Astrocyte (in vitro differentiated cells and primary cell): ENCODE measurements at regions not wholly inside any gene's neighbourhood (a gene's known extent, or its start where the extent isn't known, plus 50 kb on each side); places are given as distances from the start of the nearest gene placed in this dataset.
"Not testable (repeated sequence)": the region's sequence is repeated elsewhere in the genome, so short reads cannot be mapped to it uniquely, and the experiment has no call there.

ENCODE experiments used
- DNase-seq: peaks from one replicate; pipeline ENCODE4 v3.0.0-alpha.2; 2010; ENCODE audit warnings: low read depth
- FAIRE-seq: peaks from 2 replicates; lab custom pipeline; 2011; peaks lifted over from hg19 to GRCh38; lab: Jason Lieb, UNC
- H2AFZ ChIP-seq: 2 replicates; pipeline ENCODE4 v1.6.0; 2012; ENCODE audit warnings: low read depth, low read length, inconsistent platforms
- H3K27ac ChIP-seq: 2 replicates; pipeline ENCODE4 v1.5.1; 2011; ENCODE audit warnings: low read depth, low read length, inconsistent platforms
- H3K27me3 ChIP-seq: 2 replicates; pipeline ENCODE4 v1.6.0; 2011; ENCODE audit warnings: low read length, inconsistent platforms; ENCODE audit not compliant: insufficient read depth
- H3K36me3 ChIP-seq: 2 replicates; pipeline ENCODE4 v1.5.1; 2011; ENCODE audit warnings: low read length, inconsistent platforms; ENCODE audit not compliant: insufficient read depth
- H3K4me1 ChIP-seq: 2 replicates; pipeline ENCODE4 v1.5.1; 2011; ENCODE audit warnings: low read length, inconsistent platforms; ENCODE audit not compliant: insufficient read depth
- H3K4me2 ChIP-seq: 2 replicates; pipeline ENCODE4 v1.6.0; 2012; ENCODE audit warnings: low read length, inconsistent platforms
- H3K4me3 ChIP-seq: 2 replicates; pipeline ENCODE4 v1.5.1; 2011; ENCODE audit warnings: low read depth, mild to moderate bottlenecking, low read length, inconsistent platforms; ENCODE audit not compliant: insufficient read depth
- H3K79me2 ChIP-seq: 2 replicates; pipeline ENCODE4 v1.6.0; 2012; ENCODE audit warnings: mild to moderate bottlenecking, low read length, inconsistent platforms; ENCODE audit not compliant: insufficient read depth
- H3K9ac ChIP-seq: 2 replicates; pipeline ENCODE4 v1.6.0; 2012; ENCODE audit warnings: mild to moderate bottlenecking, low read length, inconsistent platforms
- H3K9me3 ChIP-seq: 2 replicates; pipeline ENCODE4 v1.5.1; 2012; ENCODE audit warnings: low read depth, mild to moderate bottlenecking, low read length, inconsistent platforms; ENCODE audit not compliant: insufficient read depth
- H4K20me1 ChIP-seq: 2 replicates; pipeline ENCODE4 v1.6.0; 2012; ENCODE audit warnings: low read length, inconsistent platforms; ENCODE audit not compliant: insufficient read depth
- H3K27ac Mint-ChIP-seq: one replicate; pipeline ENCODE4 v1.8.0; 2021; ENCODE audit warnings: mild to moderate bottlenecking, mixed read lengths; ENCODE audit not compliant: unreplicated experiment
- H3K27me3 Mint-ChIP-seq: one replicate; pipeline ENCODE4 v1.8.0; 2021; ENCODE audit warnings: low read depth, mixed read lengths; ENCODE audit not compliant: unreplicated experiment
- H3K36me3 Mint-ChIP-seq: one replicate; pipeline ENCODE4 v1.8.0; 2021; ENCODE audit warnings: low read depth, mixed read lengths; ENCODE audit not compliant: unreplicated experiment
- H3K4me1 Mint-ChIP-seq: one replicate; pipeline ENCODE4 v1.8.0; 2021; ENCODE audit warnings: low read depth, mixed read lengths; ENCODE audit not compliant: unreplicated experiment
- H3K4me3 Mint-ChIP-seq: one replicate; pipeline ENCODE4 v1.8.0; 2021; ENCODE audit warnings: mild to moderate bottlenecking, moderate library complexity, mixed read lengths; ENCODE audit not compliant: unreplicated experiment
- H3K9me3 Mint-ChIP-seq: one replicate; pipeline ENCODE4 v1.8.0; 2021; ENCODE audit warnings: mild to moderate bottlenecking, mixed read lengths; ENCODE audit not compliant: unreplicated experiment
- EZH2 ChIP-seq: IDR thresholded peaks from 2 replicates; pipeline ENCODE4 v1.6.1; 2012; ENCODE audit warnings: mild to moderate bottlenecking, low read length, inconsistent platforms; ENCODE audit not compliant: insufficient read depth
- TF ChIP-seq, protein P1 (sequence below): IDR thresholded peaks from 2 replicates; pipeline ENCODE4 v1.5.1; 2011; ENCODE audit warnings: low read depth, mild to moderate bottlenecking, inconsistent platforms, low read length, moderate library complexity; ENCODE audit not compliant: insufficient read depth

DNA sequence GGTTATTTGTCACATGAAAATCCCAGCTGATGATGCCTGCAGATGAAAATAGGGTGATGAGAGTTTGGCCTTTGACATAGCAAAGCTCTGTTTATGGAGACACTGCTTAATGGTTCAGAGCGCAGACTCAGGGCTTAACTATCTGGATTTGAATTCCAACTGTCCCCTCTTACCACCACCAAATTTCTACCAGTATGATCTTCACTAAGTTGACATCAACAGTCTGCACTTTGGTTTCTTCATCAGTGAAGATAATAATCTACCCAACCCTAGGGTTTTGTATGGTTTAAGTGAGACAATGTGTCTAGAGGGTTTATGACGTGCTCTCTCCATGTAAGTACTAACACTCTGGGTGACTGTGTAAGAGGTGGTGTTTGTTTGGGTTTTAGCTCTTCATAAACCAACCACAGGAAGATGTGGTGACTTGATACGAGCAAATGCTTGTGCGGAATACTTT is 151.4 kb upstream of the TNFAIP3 start:
- H3K27me3 ChIP-seq, result no peaks in the 10 kb centered on the region
- Mint-ChIP-seq H3K4me3 (no peak overlapping the region), H3K9me3 (peaks cover 4% of the 10 kb centered on the region), H3K27me3 (no peaks in the 10 kb centered on the region), H3K4me1 (peaks cover 2% of the 10 kb centered on the region), H3K27ac (no peak overlapping the region), H3K36me3 (peaks cover 2% of the 10 kb centered on the region)
- TF ChIP-seq, protein P1, sequence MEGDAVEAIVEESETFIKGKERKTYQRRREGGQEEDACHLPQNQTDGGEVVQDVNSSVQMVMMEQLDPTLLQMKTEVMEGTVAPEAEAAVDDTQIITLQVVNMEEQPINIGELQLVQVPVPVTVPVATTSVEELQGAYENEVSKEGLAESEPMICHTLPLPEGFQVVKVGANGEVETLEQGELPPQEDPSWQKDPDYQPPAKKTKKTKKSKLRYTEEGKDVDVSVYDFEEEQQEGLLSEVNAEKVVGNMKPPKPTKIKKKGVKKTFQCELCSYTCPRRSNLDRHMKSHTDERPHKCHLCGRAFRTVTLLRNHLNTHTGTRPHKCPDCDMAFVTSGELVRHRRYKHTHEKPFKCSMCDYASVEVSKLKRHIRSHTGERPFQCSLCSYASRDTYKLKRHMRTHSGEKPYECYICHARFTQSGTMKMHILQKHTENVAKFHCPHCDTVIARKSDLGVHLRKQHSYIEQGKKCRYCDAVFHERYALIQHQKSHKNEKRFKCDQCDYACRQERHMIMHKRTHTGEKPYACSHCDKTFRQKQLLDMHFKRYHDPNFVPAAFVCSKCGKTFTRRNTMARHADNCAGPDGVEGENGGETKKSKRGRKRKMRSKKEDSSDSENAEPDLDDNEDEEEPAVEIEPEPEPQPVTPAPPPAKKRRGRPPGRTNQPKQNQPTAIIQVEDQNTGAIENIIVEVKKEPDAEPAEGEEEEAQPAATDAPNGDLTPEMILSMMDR, result no peak
- no peak overlapping the region for H3K4me3 ChIP-seq
- H3K27ac ChIP-seq, result no peak overlapping the region
- no peaks in the 10 kb centered on the region for H4K20me1 ChIP-seq
- no peaks in the 10 kb centered on the region for H3K4me1 ChIP-seq
- H3K9ac ChIP-seq, result no peak overlapping the region
- H3K4me2 ChIP-seq, result no peak overlapping the region
- H2AFZ ChIP-seq, result no peak overlapping the region
- no peaks in the 10 kb centered on the region for H3K9me3 ChIP-seq
- DNase-seq (no peak), FAIRE-seq (peak; percentile 23)
- no peaks in the 10 kb centered on the region for H3K36me3 ChIP-seq
- no peaks in the 10 kb centered on the region for H3K79me2 ChIP-seq

DNA sequence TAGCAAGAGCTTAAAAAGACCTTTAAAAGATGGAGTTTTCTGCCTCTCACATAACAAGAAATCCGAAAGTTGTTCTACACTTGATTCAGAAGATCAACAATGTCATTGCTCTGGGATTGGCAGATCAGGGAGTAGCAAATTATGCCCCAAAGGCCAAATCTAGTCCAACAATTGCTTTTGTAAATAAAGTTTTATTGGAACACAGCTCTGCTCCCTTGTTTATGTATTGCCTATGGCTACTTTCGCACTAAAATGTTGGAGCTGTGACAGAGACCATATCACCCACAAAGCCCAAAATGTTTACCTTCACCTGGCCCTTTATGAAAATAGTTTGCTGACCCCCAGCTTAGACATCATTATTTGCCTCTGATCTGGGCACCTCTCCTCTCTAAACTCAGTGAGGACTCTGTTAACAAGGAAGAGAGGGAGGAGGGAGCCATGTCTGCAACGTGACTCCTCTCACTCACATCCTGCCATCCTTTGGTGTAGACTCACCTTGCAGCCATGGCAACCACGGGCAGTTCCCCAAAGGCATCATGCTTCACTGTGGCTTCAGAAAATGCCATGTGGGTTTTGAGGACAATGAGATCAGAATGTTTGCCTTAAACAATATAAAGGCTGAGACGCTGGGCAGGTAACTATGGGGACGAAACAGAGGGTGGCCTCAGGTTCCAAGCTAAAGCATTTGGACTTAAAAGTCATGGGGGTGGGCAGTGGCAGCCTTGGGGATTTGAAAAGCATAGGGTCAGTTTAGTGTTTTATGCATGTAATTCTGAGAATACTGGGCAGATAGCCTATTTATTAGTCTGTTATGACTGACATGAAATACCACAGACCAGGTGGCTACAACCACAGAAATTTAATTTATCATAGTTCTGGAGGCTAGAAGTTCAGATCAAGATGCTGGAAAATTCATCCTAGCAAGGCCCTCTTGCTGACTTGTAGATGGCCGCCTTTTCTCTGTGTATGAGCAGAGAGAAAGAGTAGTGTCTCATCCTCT is 149.7 kb upstream of the TNFAIP3 start:
- Histone ChIP-seq H4K20me1 (no peaks in the 10 kb centered on the region), H3K4me3 (no peak overlapping the region), H3K9ac (no peak overlapping the region), H3K9me3 (no peaks in the 10 kb centered on the region), H3K4me2 (no peak overlapping the region), H2AFZ (peak overlapping the region; percentile 24), H3K27ac (no peak overlapping the region), H3K27me3 (no peaks in the 10 kb centered on the region), H3K36me3 (no peaks in the 10 kb centered on the region), H3K4me1 (no peaks in the 10 kb centered on the region), H3K79me2 (no peaks in the 10 kb centered on the region)
- Mint-ChIP-seq H3K27ac (no peak overlapping the region), H3K4me1 (peaks cover 2% of the 10 kb centered on the region), H3K36me3 (peaks cover 2% of the 10 kb centered on the region), H3K27me3 (no peaks in the 10 kb centered on the region), H3K9me3 (peaks cover 4% of the 10 kb centered on the region), H3K4me3 (no peak overlapping the region)
- TF ChIP-seq, protein P1, result no peak
- no peak for TF ChIP-seq EZH2
- FAIRE-seq, result no peak
- peak; percentile 32 for DNase-seq

DNA sequence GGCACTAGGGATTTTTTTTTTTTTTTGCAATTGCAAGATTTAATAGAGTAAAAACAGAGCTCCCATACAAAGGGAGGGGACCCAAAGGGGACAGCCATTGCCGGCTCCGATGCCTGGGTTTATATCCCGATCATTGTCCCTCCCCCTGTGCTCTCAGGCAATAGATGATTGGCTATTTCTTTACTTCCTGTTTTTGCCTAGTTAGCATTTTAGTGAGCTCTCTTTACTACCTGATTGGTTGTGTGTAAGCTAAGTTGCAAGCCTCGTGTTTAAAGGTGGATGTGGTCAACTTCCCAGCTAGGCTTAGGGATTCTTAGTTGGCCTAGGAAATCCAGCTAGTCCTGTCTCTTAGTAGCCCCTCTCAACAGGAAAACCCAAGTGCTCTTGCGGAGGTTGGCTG is 148.2 kb upstream of the TNFAIP3 start:
- not testable (repeated sequence) for H3K79me2 ChIP-seq, H3K4me2 ChIP-seq, H3K4me3 Mint-ChIP-seq, H4K20me1 ChIP-seq, H2AFZ ChIP-seq, H3K4me1 Mint-ChIP-seq, H3K27me3 ChIP-seq, H3K27ac Mint-ChIP-seq, H3K27ac ChIP-seq, DNase-seq, H3K27me3 Mint-ChIP-seq, H3K4me1 ChIP-seq, H3K36me3 Mint-ChIP-seq, FAIRE-seq, H3K9me3 Mint-ChIP-seq, H3K4me3 ChIP-seq, H3K36me3 ChIP-seq, H3K9ac ChIP-seq, H3K9me3 ChIP-seq
